ENCODE measurements at regions not wholly inside any gene's neighbourhood (a gene's known extent, or its start where the extent isn't known, plus 50 kb on each side); places are given as distances from the start of the nearest gene placed in this dataset.

- Histone ChIP-seq H3K79me2 (no peaks in the 10 kb centered on the region), H2AFZ (no peak overlapping the region), H3K4me3 (no peak overlapping the region), H3K27me3 (no peaks in the 10 kb centered on the region), H3K27ac (no peak overlapping the region), H3K9me2 (replicated peaks; ENCODE audit: insufficient read depth) (no peaks in the 10 kb centered on the region), H3K4me2 (no peak overlapping the region), H3K9me3 (ENCODE audit: low read depth) (no peaks in the 10 kb centered on the region), H3K4me1 (ENCODE audit: insufficient read depth) (no peaks in the 10 kb centered on the region), H3K36me3 (replicated peaks; ENCODE audit: insufficient read depth, low read depth) (no peaks in the 10 kb centered on the region), H4K20me1 (ENCODE audit: insufficient read depth, poor library complexity, severe bottlenecking) (no peaks in the 10 kb centered on the region)
- no peak for TF ChIP-seq EZH2 (IDR thresholded peaks at IDR 0.05; ENCODE audit: borderline replicate concordance)
- TF ChIP-seq, protein P1, sequence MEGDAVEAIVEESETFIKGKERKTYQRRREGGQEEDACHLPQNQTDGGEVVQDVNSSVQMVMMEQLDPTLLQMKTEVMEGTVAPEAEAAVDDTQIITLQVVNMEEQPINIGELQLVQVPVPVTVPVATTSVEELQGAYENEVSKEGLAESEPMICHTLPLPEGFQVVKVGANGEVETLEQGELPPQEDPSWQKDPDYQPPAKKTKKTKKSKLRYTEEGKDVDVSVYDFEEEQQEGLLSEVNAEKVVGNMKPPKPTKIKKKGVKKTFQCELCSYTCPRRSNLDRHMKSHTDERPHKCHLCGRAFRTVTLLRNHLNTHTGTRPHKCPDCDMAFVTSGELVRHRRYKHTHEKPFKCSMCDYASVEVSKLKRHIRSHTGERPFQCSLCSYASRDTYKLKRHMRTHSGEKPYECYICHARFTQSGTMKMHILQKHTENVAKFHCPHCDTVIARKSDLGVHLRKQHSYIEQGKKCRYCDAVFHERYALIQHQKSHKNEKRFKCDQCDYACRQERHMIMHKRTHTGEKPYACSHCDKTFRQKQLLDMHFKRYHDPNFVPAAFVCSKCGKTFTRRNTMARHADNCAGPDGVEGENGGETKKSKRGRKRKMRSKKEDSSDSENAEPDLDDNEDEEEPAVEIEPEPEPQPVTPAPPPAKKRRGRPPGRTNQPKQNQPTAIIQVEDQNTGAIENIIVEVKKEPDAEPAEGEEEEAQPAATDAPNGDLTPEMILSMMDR (IDR thresholded peaks at IDR 0.05; ENCODE audit: poor library complexity): no peak
- no peak for TF ChIP-seq EZH2phosphoT487 (IDR thresholded peaks at IDR 0.05; ENCODE audit: low read depth, severe bottlenecking, unreplicated experiment)
- WGBS (ENCODE audit: low lambda C conversion rate, missing lambda C conversion rate): 80% methylated on average over 5 of the region's 5 CpGs
- DNase-seq (ENCODE audit: low spot score): no peak
Observed at GRCh38 chr1:90274376-90274775, 279.5 kb downstream of the ZNF326 start.

DNA sequence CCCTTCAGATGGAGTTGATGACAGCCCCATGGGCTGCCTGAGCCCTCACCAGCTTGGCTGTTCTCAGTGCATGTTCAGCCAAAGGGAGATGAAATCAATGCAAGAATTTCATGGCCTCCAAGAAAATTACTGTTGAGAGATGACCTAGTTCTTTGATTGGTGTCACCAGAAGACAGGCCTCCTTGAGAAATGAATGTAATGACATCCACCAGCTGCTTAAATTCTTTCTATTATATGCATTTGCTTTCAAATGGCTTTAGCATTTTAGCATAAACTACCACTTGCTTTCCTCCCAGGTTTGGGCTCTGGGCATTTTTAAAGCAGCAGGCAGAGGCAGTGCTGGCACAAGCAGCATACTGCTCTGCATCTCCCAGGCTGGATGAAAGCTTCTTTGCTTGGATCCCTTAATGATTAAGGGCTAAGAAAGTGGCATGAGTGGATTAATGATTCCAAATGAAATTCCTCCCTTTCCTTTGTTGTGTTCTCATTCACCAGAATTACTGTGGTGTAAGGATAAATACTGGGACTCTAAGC, 278.4 kb downstream of the ZNF326 start:
- Histone ChIP-seq H3K27ac (no peak overlapping the region), H3K27me3 (no peaks in the 10 kb centered on the region), H3K4me1 (ENCODE audit: insufficient read depth) (no peaks in the 10 kb centered on the region), H2AFZ (no peak overlapping the region), H3K79me2 (no peaks in the 10 kb centered on the region), H3K4me3 (no peak overlapping the region), H3K9me2 (replicated peaks; ENCODE audit: insufficient read depth) (no peaks in the 10 kb centered on the region), H4K20me1 (ENCODE audit: insufficient read depth, poor library complexity, severe bottlenecking) (no peaks in the 10 kb centered on the region), H3K36me3 (replicated peaks; ENCODE audit: insufficient read depth, low read depth) (no peaks in the 10 kb centered on the region), H3K9me3 (ENCODE audit: low read depth) (no peaks in the 10 kb centered on the region), H3K4me2 (no peak overlapping the region)
- TF ChIP-seq EZH2phosphoT487 (IDR thresholded peaks at IDR 0.05; ENCODE audit: low read depth, severe bottlenecking, unreplicated experiment): no peak
- TF ChIP-seq, protein P1 (IDR thresholded peaks at IDR 0.05; ENCODE audit: poor library complexity): no peak
- TF ChIP-seq EZH2 (IDR thresholded peaks at IDR 0.05; ENCODE audit: borderline replicate concordance): no peak
- DNase-seq (ENCODE audit: low spot score): no peak

GRCh38 chr1:90262791-90263190, 267.9 kb downstream of the ZNF326 start:
- Histone ChIP-seq H3K79me2 (no peaks in the 10 kb centered on the region), H3K9me3 (ENCODE audit: low read depth) (no peaks in the 10 kb centered on the region), H3K36me3 (replicated peaks; ENCODE audit: insufficient read depth, low read depth) (no peaks in the 10 kb centered on the region), H3K9me2 (replicated peaks; ENCODE audit: insufficient read depth) (no peaks in the 10 kb centered on the region), H4K20me1 (ENCODE audit: insufficient read depth, poor library complexity, severe bottlenecking) (no peaks in the 10 kb centered on the region), H3K4me1 (ENCODE audit: insufficient read depth) (no peaks in the 10 kb centered on the region), H3K4me2 (no peak overlapping the region), H3K4me3 (no peak overlapping the region), H3K27ac (no peak overlapping the region), H3K27me3 (no peaks in the 10 kb centered on the region), H2AFZ (no peak overlapping the region)
- TF ChIP-seq, protein P1 (IDR thresholded peaks at IDR 0.05; ENCODE audit: poor library complexity): no peak
- TF ChIP-seq EZH2 (IDR thresholded peaks at IDR 0.05; ENCODE audit: borderline replicate concordance) (no peak), EZH2phosphoT487 (IDR thresholded peaks at IDR 0.05; ENCODE audit: low read depth, severe bottlenecking, unreplicated experiment) (no peak)
- WGBS (ENCODE audit: low lambda C conversion rate, missing lambda C conversion rate): 65% methylated on average over 2 of the region's 2 CpGs
- DNase-seq (ENCODE audit: low spot score): no peak

GRCh38 chr1:90262286-90262685, 267.4 kb downstream of the ZNF326 start:
- H3K9me2 ChIP-seq (replicated peaks; ENCODE audit: insufficient read depth): no peaks in the 10 kb centered on the region
- 93% methylated on average over 1 of the region's 1 CpG for WGBS (ENCODE audit: low lambda C conversion rate, missing lambda C conversion rate)
- no peaks in the 10 kb centered on the region for H4K20me1 ChIP-seq (ENCODE audit: insufficient read depth, poor library complexity, severe bottlenecking)
- no peak overlapping the region for H2AFZ ChIP-seq
- H3K4me3 ChIP-seq: no peak overlapping the region
- TF ChIP-seq EZH2 (IDR thresholded peaks at IDR 0.05; ENCODE audit: borderline replicate concordance) (no peak), EZH2phosphoT487 (IDR thresholded peaks at IDR 0.05; ENCODE audit: low read depth, severe bottlenecking, unreplicated experiment) (no peak)
- TF ChIP-seq, protein P1 (IDR thresholded peaks at IDR 0.05; ENCODE audit: poor library complexity): no peak
- H3K27me3 ChIP-seq: no peaks in the 10 kb centered on the region
- no peaks in the 10 kb centered on the region for H3K9me3 ChIP-seq (ENCODE audit: low read depth)
- no peaks in the 10 kb centered on the region for H3K79me2 ChIP-seq
- no peak overlapping the region for H3K27ac ChIP-seq
- no peak overlapping the region for H3K4me2 ChIP-seq
- no peaks in the 10 kb centered on the region for H3K36me3 ChIP-seq (replicated peaks; ENCODE audit: insufficient read depth, low read depth)
- DNase-seq (ENCODE audit: low spot score): no peak
- H3K4me1 ChIP-seq (ENCODE audit: insufficient read depth): no peaks in the 10 kb centered on the region
